ENCODE measurements at regions not wholly inside any gene's neighbourhood (a gene's known extent, or its start where the extent isn't known, plus 50 kb on each side); places are given as distances from the start of the nearest gene placed in this dataset.

GRCh38 chr12:123077298-123078119 lies 73.4 kb downstream of the PITPNM2 start:
- DNase-seq, result no peak

GRCh38 chr12:123076604-123077297 lies 74.1 kb downstream of the PITPNM2 start:
- no peak for DNase-seq

- DNase-seq, result no peak
These were observed 75.2 kb downstream of the PITPNM2 start for GRCh38 chr12:123075646-123076171.

- DNase-seq, result no peak
These were observed 75.7 kb downstream of the PITPNM2 start for GRCh38 chr12:123075087-123075645.

- DNase-seq, result no peak
These were observed 76.7 kb downstream of the PITPNM2 start for GRCh38 chr12:123073962-123074801.

- no peak for DNase-seq
These were observed 77.6 kb downstream of the PITPNM2 start for GRCh38 chr12:123073292-123073691.

- no peak for DNase-seq
These were observed 79.0 kb downstream of the PITPNM2 start for GRCh38 chr12:123071857-123072256.

GRCh38 chr12:123071099-123071800 lies 79.6 kb downstream of the PITPNM2 start:
- no peak for DNase-seq

GRCh38 chr12:123070267-123071081 lies 80.4 kb downstream of the PITPNM2 start:
- DNase-seq, result no peak

GRCh38 chr12:123069436-123070266 lies 81.2 kb downstream of the PITPNM2 start:
- no peak for DNase-seq

- DNase-seq, result no peak
These were observed 83.2 kb downstream of the PITPNM2 start for GRCh38 chr12:123067654-123068053.

- DNase-seq, result no peak
These were observed 84.5 kb downstream of the PITPNM2 start for GRCh38 chr12:123066384-123066710.

GRCh38 chr12:123065676-123066383 lies 85.1 kb downstream of the PITPNM2 start:
- DNase-seq, result no peak

GRCh38 chr12:123064885-123065619 lies 84.6 kb downstream of the ARL6IP4 start:
- no peak for DNase-seq

GRCh38 chr12:123064366-123064765 lies 83.9 kb downstream of the ARL6IP4 start:
- no peak for DNase-seq

GRCh38 chr12:123063535-123063934 lies 83.1 kb downstream of the ARL6IP4 start:
- DNase-seq, result no peak

GRCh38 chr12:123062681-123063486 lies 82.4 kb downstream of the ARL6IP4 start:
- DNase-seq, result no peak

Data from NCI-H226 (cell line).